BLaER1 treated with 17β-estradiol and CSF1 and Interleukin-3, amounts not matched to agents 10 nM and 100 nM (cell line): ENCODE measurements at regions not wholly inside any gene's neighbourhood (a gene's known extent, or its start where the extent isn't known, plus 50 kb on each side); places are given as distances from the start of the nearest gene placed in this dataset.

Experiments
- H3K27ac ChIP-seq, 11 experiments: shearing (Covaris generic); formaldehyde crosslinking; 2 replicates each; pipeline ENCODE4 v1.8.1; 2022
- H3K27me3 ChIP-seq, 11 experiments: shearing (Covaris generic); formaldehyde crosslinking; 2 replicates each; pipeline ENCODE4 v1.8.1; 2022
- H3K36me3 ChIP-seq, 11 experiments: shearing (Covaris generic); formaldehyde crosslinking; 2 replicates each; pipeline ENCODE4 v1.8.1; 2022
- H3K4me1 ChIP-seq, 10 experiments: shearing (Covaris generic); formaldehyde crosslinking; 2 replicates each; pipeline ENCODE4 v1.8.1; 2022
- H3K4me2 ChIP-seq, 11 experiments: shearing (Covaris generic); formaldehyde crosslinking; 2 replicates each; pipeline ENCODE4 v1.8.1; 2022
- H3K4me3 ChIP-seq, 10 experiments: shearing (Covaris generic); formaldehyde crosslinking; 2 replicates each; pipeline ENCODE4 v1.8.1; 2022
- H3K9ac ChIP-seq, 11 experiments: shearing (Covaris generic); formaldehyde crosslinking; 2 replicates each; pipeline ENCODE4 v1.8.1; 2022
- H3K9me3 ChIP-seq, 11 experiments: shearing (Covaris generic); formaldehyde crosslinking; replicated peaks in 1 of 11; 2 replicates each; pipeline ENCODE4 v1.8.1; 2022
- H4K20me1 ChIP-seq, 11 experiments: shearing (Covaris generic); formaldehyde crosslinking; 2 replicates each; pipeline ENCODE4 v1.8.1; 2022
- Cebpa-rat ChIP-seq, 11 experiments: shearing (Covaris generic); IDR thresholded peaks; 2 replicates each; pipeline ENCODE4 v1.8.1; 2022

GRCh38 chr20:61129311-61129710, 122.8 kb upstream of the CDH4 start:
- Histone ChIP-seq H3K4me1 (peaks cover 0 to 9% (median 0%) of the 10 kb centered on the region in 10 experiments; a peak in 6 of 20 replicates), H3K36me3 (no peaks in the 10 kb centered on the region), H3K27ac (no peak overlapping the region), H4K20me1 (no peaks in the 10 kb centered on the region), H3K4me3 (no peak overlapping the region), H3K27me3 (peaks cover 0 to 7% (median 4%) of the 10 kb centered on the region in 11 experiments; a peak in 6 of 22 replicates), H3K4me2 (no peak overlapping the region), H3K9ac (no peak overlapping the region), H3K9me3 (no peaks in the 10 kb centered on the region)
- TF ChIP-seq Cebpa-rat (IDR thresholded peaks at IDR 0.05) = no peak

- H3K4me1 ChIP-seq = peaks cover 0 to 2% (median 0%) of the 10 kb centered on the region in 10 experiments; a peak in 6 of 20 replicates
- no peaks in the 10 kb centered on the region for H3K9me3 ChIP-seq
- H3K4me3 ChIP-seq = no peak overlapping the region
- TF ChIP-seq Cebpa-rat (IDR thresholded peaks at IDR 0.05) = no peak
- no peaks in the 10 kb centered on the region for H4K20me1 ChIP-seq
- H3K27ac ChIP-seq = no peak overlapping the region
- no peaks in the 10 kb centered on the region for H3K36me3 ChIP-seq
- no peak overlapping the region for H3K4me2 ChIP-seq
- no peak overlapping the region for H3K9ac ChIP-seq
- peaks cover 0 to 14% (median 8%) of the 10 kb centered on the region in 11 experiments; a peak in 9 of 22 replicates for H3K27me3 ChIP-seq
Observed at GRCh38 chr20:61130156-61130555, 121.9 kb upstream of the CDH4 start.

GRCh38 chr20:61131944-61132343, 120.1 kb upstream of the CDH4 start:
- Histone ChIP-seq H3K4me3 (no peak overlapping the region), H3K4me2 (no peak overlapping the region), H3K36me3 (no peaks in the 10 kb centered on the region), H3K27me3 (peaks cover 0 to 19% (median 9%) of the 10 kb centered on the region in 11 experiments; a peak in 9 of 22 replicates), H3K9ac (no peak overlapping the region), H4K20me1 (no peaks in the 10 kb centered on the region), H3K4me1 (no peaks in the 10 kb centered on the region), H3K27ac (no peak overlapping the region), H3K9me3 (no peaks in the 10 kb centered on the region)
- TF ChIP-seq Cebpa-rat (IDR thresholded peaks at IDR 0.05) = no peak

GRCh38 chr20:61133611-61134010, 118.5 kb upstream of the CDH4 start:
- H4K20me1 ChIP-seq = no peaks in the 10 kb centered on the region
- H3K9ac ChIP-seq = no peak overlapping the region
- H3K27me3 ChIP-seq = peaks cover 0 to 19% (median 9%) of the 10 kb centered on the region in 11 experiments; a peak in 9 of 22 replicates
- no peak overlapping the region for H3K27ac ChIP-seq
- TF ChIP-seq Cebpa-rat (IDR thresholded peaks at IDR 0.05) = no peak
- no peaks in the 10 kb centered on the region for H3K36me3 ChIP-seq
- no peak overlapping the region for H3K4me3 ChIP-seq
- no peaks in the 10 kb centered on the region for H3K4me1 ChIP-seq
- no peaks in the 10 kb centered on the region for H3K9me3 ChIP-seq
- no peak overlapping the region for H3K4me2 ChIP-seq

GRCh38 chr20:61134296-61135030, 117.6 kb upstream of the CDH4 start:
- Histone ChIP-seq H3K4me3 (no peak overlapping the region), H3K27ac (no peak overlapping the region), H3K27me3 (peaks cover 0 to 19% (median 9%) of the 10 kb centered on the region in 11 experiments; a peak in 9 of 22 replicates)

GRCh38 chr20:61135266-61135665, 116.8 kb upstream of the CDH4 start:
- H3K27ac ChIP-seq = no peak overlapping the region
- H3K27me3 ChIP-seq = peaks cover 0 to 19% (median 9%) of the 10 kb centered on the region in 11 experiments; a peak in 9 of 22 replicates
- H3K4me1 ChIP-seq = no peaks in the 10 kb centered on the region
- no peaks in the 10 kb centered on the region for H3K9me3 ChIP-seq
- H3K36me3 ChIP-seq = no peaks in the 10 kb centered on the region
- TF ChIP-seq Cebpa-rat (IDR thresholded peaks at IDR 0.05) = no peak
- H3K9ac ChIP-seq = no peak overlapping the region
- H4K20me1 ChIP-seq = no peaks in the 10 kb centered on the region
- H3K4me2 ChIP-seq = no peak overlapping the region
- no peak overlapping the region for H3K4me3 ChIP-seq

More at GRCh38 chr20:61134296-61135030, 117.6 kb upstream of the CDH4 start:
- no peak overlapping the region for H3K9ac ChIP-seq
- no peaks in the 10 kb centered on the region for H3K9me3 ChIP-seq
- H3K4me2 ChIP-seq = no peak overlapping the region
- no peak for TF ChIP-seq Cebpa-rat (IDR thresholded peaks at IDR 0.05)
- H4K20me1 ChIP-seq = no peaks in the 10 kb centered on the region
- H3K36me3 ChIP-seq = no peaks in the 10 kb centered on the region
- H3K4me1 ChIP-seq = no peaks in the 10 kb centered on the region

- Histone ChIP-seq H3K27ac (no peak overlapping the region), H3K36me3 (no peaks in the 10 kb centered on the region), H4K20me1 (no peaks in the 10 kb centered on the region), H3K4me2 (no peak overlapping the region), H3K9ac (no peak overlapping the region), H3K27me3 (peaks cover 0 to 19% (median 9%) of the 10 kb centered on the region in 11 experiments; a peak in 9 of 22 replicates), H3K4me3 (no peak overlapping the region), H3K9me3 (no peaks in the 10 kb centered on the region), H3K4me1 (no peaks in the 10 kb centered on the region)
- TF ChIP-seq Cebpa-rat (IDR thresholded peaks at IDR 0.05) = no peak
Observed at GRCh38 chr20:61135968-61136367, 116.1 kb upstream of the CDH4 start.

- Histone ChIP-seq H3K27ac (no peak overlapping the region), H3K9me3 (peaks cover 0 to 3% (median 0%) of the 10 kb centered on the region in 11 experiments; a peak in 3 of 22 replicates), H3K4me1 (no peaks in the 10 kb centered on the region), H3K4me3 (no peak overlapping the region), H3K36me3 (no peaks in the 10 kb centered on the region), H3K4me2 (no peak overlapping the region), H3K27me3 (peaks cover 0 to 19% (median 9%) of the 10 kb centered on the region in 11 experiments; a peak in 9 of 22 replicates), H4K20me1 (no peaks in the 10 kb centered on the region), H3K9ac (no peak overlapping the region)
- TF ChIP-seq Cebpa-rat (IDR thresholded peaks at IDR 0.05) = no peak
Observed at GRCh38 chr20:61138566-61138965, 113.5 kb upstream of the CDH4 start.

- no peak overlapping the region for H3K4me2 ChIP-seq
- no peak overlapping the region for H3K9ac ChIP-seq
- H3K36me3 ChIP-seq = no peaks in the 10 kb centered on the region
- H3K4me3 ChIP-seq = no peak overlapping the region
- H3K27me3 ChIP-seq = peaks cover 0 to 16% (median 7%) of the 10 kb centered on the region in 11 experiments; a peak in 9 of 22 replicates
- no peaks in the 10 kb centered on the region for H4K20me1 ChIP-seq
- H3K27ac ChIP-seq = no peak overlapping the region
- no peak for TF ChIP-seq Cebpa-rat (IDR thresholded peaks at IDR 0.05)
- H3K4me1 ChIP-seq = no peaks in the 10 kb centered on the region
- peaks cover 0 to 4% (median 0%) of the 10 kb centered on the region in 11 experiments; a peak in 3 of 22 replicates for H3K9me3 ChIP-seq
Observed at GRCh38 chr20:61139031-61139430, 113.0 kb upstream of the CDH4 start.
